ENCODE measurements at regions not wholly inside any gene's neighbourhood (a gene's known extent, or its start where the extent isn't known, plus 50 kb on each side); places are given as distances from the start of the nearest gene placed in this dataset.

GRCh38 chr3:153757839-153758238, 363.4 kb upstream of the ARHGEF26 start:
- TF ChIP-seq GATA2 (IDR thresholded peaks at IDR 0.05; ENCODE audit: insufficient read depth, insufficient read length, low read depth, low read length) (no peak), POLR2A (IDR thresholded peaks at IDR 0.05; ENCODE audit: low read depth, low read length) (no peak), EZH2 (IDR thresholded peaks at IDR 0.05; ENCODE audit: borderline replicate concordance, low read depth, low read length, severe bottlenecking) (no peak), JUN (IDR thresholded peaks at IDR 0.05; ENCODE audit: borderline replicate concordance, insufficient read depth, insufficient read length, low read depth) (no peak), MYC (IDR thresholded peaks at IDR 0.05; ENCODE audit: low read depth, low read length) (no peak), CTCF (IDR thresholded peaks at IDR 0.05; ENCODE audit: extremely low read depth in 1 of 2, insufficient read depth in 1 of 2, low read depth in 1 of 2, low read length in 2 of 2) (no peak), POLR2AphosphoS5 (IDR thresholded peaks at IDR 0.05; ENCODE audit: insufficient read depth, low read depth, low read length) (no peak), FOS (IDR thresholded peaks at IDR 0.05; ENCODE audit: borderline replicate concordance, insufficient read depth, low read length) (no peak), MAX (IDR thresholded peaks at IDR 0.05; ENCODE audit: insufficient read depth, insufficient read length) (no peak)
- H2AFZ ChIP-seq (ENCODE audit: low read depth, low read length) = no peak overlapping the region
- H3K27me3 ChIP-seq (ENCODE audit: control insufficient read depth in 2 of 2, insufficient read depth in 2 of 2, low read length in 2 of 2) = no peaks in the 10 kb centered on the region
- no peaks in the 10 kb centered on the region for H3K9me1 ChIP-seq (replicated peaks; ENCODE audit: control insufficient read depth, extremely low read depth, insufficient read depth, low read length)
- H3K4me2 ChIP-seq (ENCODE audit: insufficient read depth, low read length) = no peak overlapping the region
- H3K4me1 ChIP-seq (ENCODE audit: control insufficient read depth, extremely low read depth, insufficient read depth, low read length) = no peaks in the 10 kb centered on the region
- no peak for FAIRE-seq
- no peak overlapping the region for H3K4me3 ChIP-seq (replicated peaks in 1 of 3; ENCODE audit: insufficient read depth in 1 of 3, low read depth in 1 of 3, low read length in 3 of 3)
- no peaks in the 10 kb centered on the region for H3K36me3 ChIP-seq (ENCODE audit: control insufficient read depth in 2 of 2, extremely low read depth in 1 of 2, insufficient read depth in 2 of 2, low read length in 2 of 2)
- H3K79me2 ChIP-seq (ENCODE audit: control insufficient read depth, insufficient read depth, low read length) = no peaks in the 10 kb centered on the region
- DNase-seq (ENCODE audit: low read depth, low spot score) = no peak
- no peak overlapping the region for H3K9ac ChIP-seq (replicated peaks; ENCODE audit: extremely low read depth, insufficient read depth, low read length)
- no TSS peak for BruUV-seq (replicated peaks)
- H3K9me3 ChIP-seq (replicated peaks; ENCODE audit: control insufficient read depth, insufficient read depth, low read length) = no peaks in the 10 kb centered on the region
- intact Hi-C loops (cut with micrococcal nuclease) (no loop called here), dilution Hi-C loops (cut with MboI; ENCODE audit: extremely low pct_ligation_motif_present, low sequenced_read_pairs) (no loop called here)
- ChIA-PET POLR2A (interaction anchor here (0.7 kb wide), 1 partner anchor 806 kb away, joined by 4 read pairs; no protein-coding TSS in a partner anchor), CTCF (interaction anchor here (0.9 to 2.0 kb wide), 2 partner anchors 10 to 90 kb away, joined by 3 to 13 read pairs; no protein-coding TSS in a partner anchor)
- H3K27ac ChIP-seq (ENCODE audit: insufficient read depth, low read depth, low read length) = no peak overlapping the region
- H4K20me1 ChIP-seq (replicated peaks; ENCODE audit: control insufficient read depth, extremely low read depth, insufficient read depth, low read length) = no peaks in the 10 kb centered on the region
